Neural progenitor cell (in vitro differentiated cells): ENCODE measurements at regions not wholly inside any gene's neighbourhood (a gene's known extent, or its start where the extent isn't known, plus 50 kb on each side); places are given as distances from the start of the nearest gene placed in this dataset.

Source experiments
- DNase-seq: peaks from one replicate; pipeline ENCODE4 v3.0.0-alpha.2; 2016; ENCODE audit warnings: low spot score
- H2AFZ ChIP-seq: fragments of 200-600 bp; sonication (generic); replicated peaks from 2 replicates; pipeline ENCODE4 v1.6.1; 2016; ENCODE audit warnings: antibody characterized with exemption
- H3F3A ChIP-seq: fragments of 200-600 bp; sonication (generic); 2 replicates; pipeline ENCODE4 v1.6.1; 2016; ENCODE audit warnings: antibody characterized with exemption, low read depth
- H3K27ac ChIP-seq: fragments of 200-600 bp; sonication (generic); 2 replicates; pipeline ENCODE4 v1.5.1; 2016; ENCODE audit warnings: mild to moderate bottlenecking
- H3K27me3 ChIP-seq: fragments of 200-600 bp; sonication (generic); 2 replicates; pipeline ENCODE4 v1.6.1; 2016; ENCODE audit warnings: mild to moderate bottlenecking, moderate library complexity
- H3K36me3 ChIP-seq: fragments of 200-600 bp; sonication (generic); 2 replicates; pipeline ENCODE4 v1.5.1; 2016
- H3K4me1 ChIP-seq: fragments of 200-600 bp; sonication (generic); 2 replicates; pipeline ENCODE4 v1.6.1; 2016; ENCODE audit warnings: mixed run types
- H3K4me2 ChIP-seq: fragments of 200-600 bp; sonication (generic); 2 replicates; pipeline ENCODE4 v1.6.1; 2016
- H3K4me3 ChIP-seq: fragments of 200-600 bp; sonication (generic); 2 replicates; pipeline ENCODE4 v1.5.1; 2016
- H3K79me2 ChIP-seq: fragments of 200-600 bp; sonication (generic); 2 replicates; pipeline ENCODE4 v1.6.1; 2016; ENCODE audit warnings: low read depth
- H3K9ac ChIP-seq: fragments of 200-600 bp; sonication (generic); 2 replicates; pipeline ENCODE4 v1.6.1; 2016
- H3K9me3 ChIP-seq: fragments of 200-600 bp; sonication (generic); 2 replicates; pipeline ENCODE4 v1.5.1; 2016; ENCODE audit warnings: low read depth
- H4K20me1 ChIP-seq: fragments of 200-600 bp; sonication (generic); 2 replicates; pipeline ENCODE4 v1.6.1; 2016; ENCODE audit warnings: low read depth
- H3K27ac Mint-ChIP-seq: 3 replicates; pipeline ENCODE4 v1.8.0; 2021; ENCODE audit warnings: mixed read lengths
- H3K27me3 Mint-ChIP-seq: 2 replicates; pipeline ENCODE4 v1.8.0; 2022; ENCODE audit warnings: low read depth, mild to moderate bottlenecking, inconsistent platforms, moderate library complexity, mixed read lengths; ENCODE audit not compliant: insufficient read depth
- H3K36me3 Mint-ChIP-seq: 3 replicates; pipeline ENCODE4 v1.8.0; 2021; ENCODE audit warnings: mixed read lengths
- H3K4me1 Mint-ChIP-seq: 3 replicates; pipeline ENCODE4 v1.8.0; 2021; ENCODE audit warnings: mixed read lengths
- H3K4me3 Mint-ChIP-seq: 3 replicates; pipeline ENCODE4 v1.8.0; 2021; ENCODE audit warnings: mild to moderate bottlenecking, moderate library complexity, mixed read lengths
- H3K9me3 Mint-ChIP-seq: 3 replicates; pipeline ENCODE4 v1.8.0; 2020; ENCODE audit warnings: mixed read lengths
- EZH2 ChIP-seq: fragments of 200-600 bp; sonication (generic); IDR thresholded peaks from 2 replicates; pipeline ENCODE4 v1.6.1; 2017; ENCODE audit warnings: antibody characterized with exemption, mild to moderate bottlenecking, moderate library complexity
- EZH2phosphoT487 ChIP-seq: fragments of 200-600 bp; sonication (generic); IDR thresholded peaks from 2 replicates; pipeline ENCODE4 v1.6.1; 2017; ENCODE audit warnings: antibody characterized with exemption
- TF ChIP-seq, protein P1 (sequence below): fragments of 200-600 bp; sonication (generic); IDR thresholded peaks from 2 replicates; pipeline ENCODE4 v1.5.1; 2017; ENCODE audit warnings: antibody characterized with exemption, mild to moderate bottlenecking

DNA sequence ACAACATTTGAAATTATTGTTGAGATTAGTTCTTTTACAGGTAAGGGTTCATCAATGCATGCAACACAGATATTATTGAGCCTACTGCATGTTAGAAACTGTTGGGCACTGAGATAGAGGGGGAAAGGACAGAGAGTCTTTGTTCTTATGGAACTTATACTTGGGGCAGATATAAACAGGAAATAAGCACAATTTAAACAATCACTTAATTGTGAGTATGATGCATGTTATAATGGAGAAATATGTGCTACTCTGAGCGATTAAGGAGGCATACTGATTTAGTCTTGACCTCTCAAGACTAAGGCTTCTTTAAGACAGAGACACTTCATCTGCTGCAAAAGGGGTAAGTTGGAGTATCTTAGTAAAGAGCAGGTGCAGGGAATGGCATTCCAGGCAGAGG lies 593.3 kb downstream of the CCSER2 start:
- no peaks in the 10 kb centered on the region for H3K79me2 ChIP-seq
- H3K27ac ChIP-seq, result no peak overlapping the region
- no peaks in the 10 kb centered on the region for H3K36me3 Mint-ChIP-seq
- no peaks in the 10 kb centered on the region for H3K36me3 ChIP-seq
- H3K27ac Mint-ChIP-seq, result no peak overlapping the region
- no peaks in the 10 kb centered on the region for H4K20me1 ChIP-seq
- peaks cover 8% of the 10 kb centered on the region for H3K9me3 ChIP-seq
- no peaks in the 10 kb centered on the region for H3K27me3 ChIP-seq
- H2AFZ ChIP-seq, result no peak overlapping the region
- TF ChIP-seq EZH2, result no peak
- TF ChIP-seq EZH2phosphoT487, result no peak
- TF ChIP-seq, protein P1, sequence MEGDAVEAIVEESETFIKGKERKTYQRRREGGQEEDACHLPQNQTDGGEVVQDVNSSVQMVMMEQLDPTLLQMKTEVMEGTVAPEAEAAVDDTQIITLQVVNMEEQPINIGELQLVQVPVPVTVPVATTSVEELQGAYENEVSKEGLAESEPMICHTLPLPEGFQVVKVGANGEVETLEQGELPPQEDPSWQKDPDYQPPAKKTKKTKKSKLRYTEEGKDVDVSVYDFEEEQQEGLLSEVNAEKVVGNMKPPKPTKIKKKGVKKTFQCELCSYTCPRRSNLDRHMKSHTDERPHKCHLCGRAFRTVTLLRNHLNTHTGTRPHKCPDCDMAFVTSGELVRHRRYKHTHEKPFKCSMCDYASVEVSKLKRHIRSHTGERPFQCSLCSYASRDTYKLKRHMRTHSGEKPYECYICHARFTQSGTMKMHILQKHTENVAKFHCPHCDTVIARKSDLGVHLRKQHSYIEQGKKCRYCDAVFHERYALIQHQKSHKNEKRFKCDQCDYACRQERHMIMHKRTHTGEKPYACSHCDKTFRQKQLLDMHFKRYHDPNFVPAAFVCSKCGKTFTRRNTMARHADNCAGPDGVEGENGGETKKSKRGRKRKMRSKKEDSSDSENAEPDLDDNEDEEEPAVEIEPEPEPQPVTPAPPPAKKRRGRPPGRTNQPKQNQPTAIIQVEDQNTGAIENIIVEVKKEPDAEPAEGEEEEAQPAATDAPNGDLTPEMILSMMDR, result no peak
- no peak overlapping the region for H3K9ac ChIP-seq
- no peak overlapping the region for H3K4me3 ChIP-seq
- no peaks in the 10 kb centered on the region for H3K4me1 ChIP-seq
- H3K4me2 ChIP-seq, result no peak overlapping the region
- H3K9me3 Mint-ChIP-seq, result peaks cover 14% of the 10 kb centered on the region
- H3K27me3 Mint-ChIP-seq, result no peaks in the 10 kb centered on the region
- DNase-seq, result no peak
- no peaks in the 10 kb centered on the region for H3K4me1 Mint-ChIP-seq
- H3F3A ChIP-seq, result no peaks in the 10 kb centered on the region
- H3K4me3 Mint-ChIP-seq, result no peak overlapping the region

DNA sequence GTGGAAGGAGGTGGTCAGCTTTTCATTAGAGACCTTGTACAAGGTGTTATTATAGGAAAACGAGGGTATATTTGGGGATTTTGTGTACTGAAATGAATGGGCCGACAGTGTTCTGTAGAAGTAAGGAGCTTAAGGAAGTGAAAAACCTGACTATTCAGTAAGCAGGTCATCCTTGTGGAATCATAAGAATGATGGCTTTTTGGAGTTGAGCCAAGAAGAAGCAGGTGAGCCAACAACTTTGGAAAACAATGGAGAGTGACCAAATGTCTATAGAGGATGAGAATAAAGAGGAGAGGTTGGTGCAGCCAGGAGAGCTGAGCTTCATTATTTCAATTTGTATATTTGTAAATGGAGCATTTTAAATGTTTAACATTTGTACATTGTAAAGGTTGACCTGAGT lies 595.7 kb downstream of the CCSER2 start:
- Histone ChIP-seq H3K4me3 (no peak overlapping the region), H2AFZ (no peak overlapping the region), H3K9ac (no peak overlapping the region), H3F3A (no peaks in the 10 kb centered on the region), H3K4me2 (no peak overlapping the region), H3K27ac (no peak overlapping the region), H3K36me3 (no peaks in the 10 kb centered on the region), H3K9me3 (peaks cover 3% of the 10 kb centered on the region), H3K27me3 (no peaks in the 10 kb centered on the region), H4K20me1 (no peaks in the 10 kb centered on the region), H3K79me2 (no peaks in the 10 kb centered on the region), H3K4me1 (no peaks in the 10 kb centered on the region)
- DNase-seq, result no peak
- no peak overlapping the region for H3K27ac Mint-ChIP-seq
- H3K36me3 Mint-ChIP-seq, result no peaks in the 10 kb centered on the region
- H3K27me3 Mint-ChIP-seq, result peaks cover 4% of the 10 kb centered on the region
- H3K4me1 Mint-ChIP-seq, result no peaks in the 10 kb centered on the region
- H3K9me3 Mint-ChIP-seq, result peaks cover 9% of the 10 kb centered on the region
- no peak overlapping the region for H3K4me3 Mint-ChIP-seq
- TF ChIP-seq EZH2 (no peak), EZH2phosphoT487 (no peak)
- TF ChIP-seq, protein P1, result no peak

DNA sequence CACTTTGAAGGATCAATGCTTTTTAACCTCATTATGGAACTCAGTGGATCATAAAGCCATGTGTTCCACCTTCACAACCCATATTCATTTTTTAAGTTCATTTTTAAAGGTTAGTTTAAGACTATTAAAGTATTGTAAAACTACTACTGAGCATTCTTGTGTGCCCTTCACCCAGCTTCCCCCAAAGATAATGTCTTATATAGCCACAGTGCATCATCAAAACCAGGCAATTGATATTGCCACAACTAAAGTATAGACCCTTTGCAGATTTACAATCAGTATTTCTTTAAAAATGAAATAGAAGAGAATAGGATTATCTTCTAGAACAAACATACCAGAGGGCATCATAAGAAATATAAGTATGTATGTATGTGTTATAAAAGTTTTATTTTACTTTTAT lies 597.1 kb downstream of the CCSER2 start:
- Histone ChIP-seq H4K20me1 (no peaks in the 10 kb centered on the region), H3K27me3 (no peaks in the 10 kb centered on the region), H3K27ac (no peak overlapping the region), H3K4me1 (no peaks in the 10 kb centered on the region), H3K4me2 (no peak overlapping the region), H3K9ac (no peak overlapping the region), H3K79me2 (no peaks in the 10 kb centered on the region), H3K9me3 (no peaks in the 10 kb centered on the region), H2AFZ (no peak overlapping the region), H3K36me3 (no peaks in the 10 kb centered on the region), H3F3A (no peaks in the 10 kb centered on the region), H3K4me3 (no peak overlapping the region)
- Mint-ChIP-seq H3K27ac (no peak overlapping the region), H3K36me3 (no peaks in the 10 kb centered on the region), H3K4me3 (no peak overlapping the region), H3K4me1 (no peaks in the 10 kb centered on the region), H3K27me3 (peaks cover 4% of the 10 kb centered on the region), H3K9me3 (peaks cover 7% of the 10 kb centered on the region)
- TF ChIP-seq, protein P1, result no peak
- TF ChIP-seq EZH2 (no peak), EZH2phosphoT487 (no peak)
- no peak for DNase-seq

DNA sequence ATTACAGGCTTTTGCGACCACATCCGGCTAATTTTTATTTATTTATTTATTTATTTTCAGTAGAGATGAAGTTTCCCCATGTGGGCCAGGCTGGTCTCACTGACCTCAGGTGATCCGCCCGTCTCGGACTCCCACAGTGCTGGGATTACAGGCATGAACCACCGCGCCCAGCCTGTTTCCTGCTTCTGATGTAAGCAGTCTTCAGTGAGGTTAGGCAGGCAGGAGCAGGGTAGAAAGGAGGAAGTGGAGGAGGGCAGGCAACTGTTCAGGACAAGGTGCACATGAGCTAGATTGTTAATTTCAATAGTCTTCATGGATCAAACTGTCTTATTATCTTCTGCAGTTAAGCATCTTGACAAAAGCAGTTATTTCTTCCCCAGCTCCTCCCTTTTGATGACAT lies 605.0 kb downstream of the CCSER2 start:
- Histone ChIP-seq H3K9me3 (no peaks in the 10 kb centered on the region), H3F3A (no peaks in the 10 kb centered on the region), H3K9ac (no peak overlapping the region), H3K4me1 (no peaks in the 10 kb centered on the region), H2AFZ (no peak overlapping the region), H3K4me3 (no peak overlapping the region), H3K27me3 (no peaks in the 10 kb centered on the region), H3K27ac (no peak overlapping the region), H3K4me2 (no peak overlapping the region), H3K36me3 (no peaks in the 10 kb centered on the region), H3K79me2 (no peaks in the 10 kb centered on the region), H4K20me1 (no peaks in the 10 kb centered on the region)
- DNase-seq, result no peak
- Mint-ChIP-seq H3K36me3 (no peaks in the 10 kb centered on the region), H3K9me3 (no peaks in the 10 kb centered on the region), H3K4me3 (no peak overlapping the region), H3K4me1 (no peaks in the 10 kb centered on the region), H3K27me3 (no peaks in the 10 kb centered on the region), H3K27ac (no peak overlapping the region)
- TF ChIP-seq EZH2 (no peak), EZH2phosphoT487 (no peak)
- TF ChIP-seq, protein P1, result no peak
